ENCODE measurements at regions not wholly inside any gene's neighbourhood (a gene's known extent, or its start where the extent isn't known, plus 50 kb on each side); places are given as distances from the start of the nearest gene placed in this dataset.

- DNase-seq: no peak
Measured at GRCh38 chr11:104830508-104830907, 67.8 kb downstream of the CASP12 start.

- no peak for DNase-seq
Measured at GRCh38 chr11:104830080-104830479, 68.2 kb downstream of the CASP12 start.

DNA sequence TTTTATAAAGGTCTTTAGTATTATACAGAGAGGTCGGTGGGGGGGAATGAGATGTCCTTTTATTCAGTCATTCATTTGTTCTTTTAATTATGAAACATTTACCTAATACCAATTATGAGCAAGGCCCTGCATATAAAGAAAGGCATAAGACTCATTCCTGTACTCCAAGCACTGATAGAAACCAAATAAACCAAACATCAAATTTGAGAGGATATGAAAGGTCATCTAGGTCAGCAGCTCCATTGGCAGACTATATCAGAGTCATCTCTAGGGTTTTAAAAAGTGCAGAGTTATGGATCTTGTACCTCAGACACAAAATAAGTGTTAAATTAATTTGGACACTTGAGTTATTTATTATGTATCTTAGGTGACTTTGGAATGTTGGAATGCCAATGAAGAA lies 71.5 kb downstream of the CASP12 start:
- DNase-seq: no peak

- no peak for DNase-seq
Measured at GRCh38 chr11:104823657-104824056, 74.6 kb downstream of the CASP12 start.

- no peak for DNase-seq
Measured at GRCh38 chr11:104820431-104820830, 77.8 kb downstream of the CASP12 start.

GRCh38 chr11:104819603-104820002 lies 78.7 kb downstream of the CASP12 start:
- DNase-seq: no peak

DNA sequence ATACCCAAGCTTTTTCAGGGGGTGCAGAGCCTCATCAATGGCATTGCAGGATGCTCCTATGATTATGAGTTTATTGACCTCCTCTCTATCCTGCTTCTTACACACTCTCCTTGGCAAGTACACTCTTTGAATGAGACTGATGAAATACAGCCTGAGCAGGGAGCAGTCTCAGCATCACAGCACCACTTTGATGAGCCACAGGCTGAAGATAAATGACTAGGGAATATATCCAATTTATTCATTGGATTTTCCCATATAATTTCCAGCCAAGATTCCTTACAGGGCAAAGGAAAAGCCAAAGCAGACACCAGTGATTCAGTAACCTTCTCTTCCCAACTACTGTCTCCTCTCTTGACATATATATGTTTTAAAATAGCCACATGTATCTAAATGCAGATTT lies 79.2 kb downstream of the CASP12 start:
- DNase-seq: no peak

GRCh38 chr11:104817973-104818372 lies 80.3 kb downstream of the CASP12 start:
- no peak for DNase-seq

GRCh38 chr11:104813532-104813931 lies 84.7 kb downstream of the CASP12 start:
- no peak for DNase-seq

DNA sequence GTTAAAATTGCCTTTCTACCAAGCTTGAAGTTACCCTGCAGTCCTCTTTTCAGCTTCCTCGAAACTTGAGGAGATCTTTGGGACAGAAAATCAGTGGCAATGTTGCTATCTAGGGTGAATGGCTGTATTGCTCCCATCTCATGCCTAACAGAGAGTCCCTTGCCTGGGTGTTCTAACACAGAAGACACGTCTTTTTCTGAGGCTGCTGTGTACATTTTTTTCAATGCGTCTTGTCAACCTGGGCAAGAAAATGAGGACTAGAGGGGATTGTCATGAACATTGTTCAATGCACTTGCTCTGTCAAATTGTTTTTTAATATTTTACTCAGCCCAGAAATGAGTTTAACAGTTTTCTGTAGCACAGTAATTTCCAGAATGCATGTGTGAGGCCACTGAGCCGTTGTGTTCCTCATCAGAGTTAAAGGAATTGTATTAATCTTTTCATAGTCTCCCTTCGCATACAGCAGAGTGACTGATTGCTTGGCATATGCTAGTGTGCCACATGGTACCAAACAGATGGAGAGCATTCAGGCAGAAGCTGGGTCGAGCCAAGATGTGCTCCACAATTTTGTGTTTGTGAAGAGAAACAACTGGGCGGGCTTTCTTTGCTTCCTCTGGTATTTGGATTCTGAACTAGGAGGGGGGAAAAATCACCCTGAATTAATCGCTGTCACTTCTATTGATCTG lies 86.0 kb downstream of the CASP12 start:
- no peak for DNase-seq

DNA sequence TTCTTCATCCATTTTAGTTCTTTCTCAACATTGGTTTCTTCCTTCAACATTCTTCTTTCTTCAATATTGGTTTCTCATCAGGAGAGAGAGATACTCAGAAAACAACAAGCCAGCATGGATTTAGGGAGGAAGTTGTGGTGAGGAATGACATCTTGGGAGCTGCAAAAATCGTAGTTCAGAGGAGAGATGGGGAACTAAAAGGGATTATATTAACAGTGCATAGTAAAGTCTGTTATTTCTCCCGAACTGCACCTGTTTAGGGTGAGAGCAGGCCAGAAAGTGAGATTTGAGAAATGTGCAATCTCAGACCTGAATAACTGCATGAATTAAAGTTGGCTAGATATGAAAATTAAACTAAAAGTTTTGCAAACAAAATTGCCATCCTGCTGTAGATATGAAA lies 94.5 kb downstream of the CASP12 start:
- DNase-seq: no peak

DNA sequence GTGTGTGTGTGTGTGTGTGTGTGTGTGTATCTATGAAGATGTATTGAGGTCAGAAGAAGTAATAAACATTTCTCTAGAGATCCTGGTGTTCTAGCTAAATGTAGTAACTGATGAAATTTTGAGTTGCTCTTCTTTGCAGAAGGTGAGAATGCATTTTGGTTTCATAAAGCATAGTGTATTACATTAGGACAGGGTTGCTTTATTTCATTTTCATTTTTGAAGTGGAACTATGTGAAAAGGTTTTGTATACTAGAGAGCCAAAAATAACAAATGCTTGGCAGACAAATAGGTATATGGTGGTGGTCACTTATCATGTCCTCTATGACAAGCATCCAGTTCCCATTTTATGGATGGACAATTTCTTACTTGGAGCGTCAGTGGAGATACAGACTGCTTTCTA lies 99.0 kb downstream of the CASP12 start:
- no peak for DNase-seq

GRCh38 chr11:104798789-104799188 lies 99.5 kb downstream of the CASP12 start:
- no peak for DNase-seq

DNA sequence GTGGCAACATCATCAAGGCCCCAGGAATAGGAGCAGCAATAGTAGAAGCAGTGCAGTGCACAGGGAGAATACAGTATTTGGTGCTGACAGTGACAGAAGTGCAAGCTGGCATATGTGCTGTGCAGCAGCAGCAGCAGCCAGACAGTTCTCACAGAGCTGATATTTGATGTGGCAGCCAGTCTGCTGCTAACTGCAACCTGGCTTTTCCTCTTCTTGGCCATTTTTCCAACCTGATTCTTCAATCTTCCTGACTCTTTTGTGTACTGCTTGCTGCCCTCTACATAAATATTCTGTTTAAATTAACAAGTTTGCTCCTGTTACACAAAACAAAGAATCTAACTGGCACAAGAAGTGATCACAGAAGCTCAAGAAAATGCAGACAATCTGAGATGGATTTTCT lies 102.0 kb downstream of the CASP12 start:
- DNase-seq: no peak

DNA sequence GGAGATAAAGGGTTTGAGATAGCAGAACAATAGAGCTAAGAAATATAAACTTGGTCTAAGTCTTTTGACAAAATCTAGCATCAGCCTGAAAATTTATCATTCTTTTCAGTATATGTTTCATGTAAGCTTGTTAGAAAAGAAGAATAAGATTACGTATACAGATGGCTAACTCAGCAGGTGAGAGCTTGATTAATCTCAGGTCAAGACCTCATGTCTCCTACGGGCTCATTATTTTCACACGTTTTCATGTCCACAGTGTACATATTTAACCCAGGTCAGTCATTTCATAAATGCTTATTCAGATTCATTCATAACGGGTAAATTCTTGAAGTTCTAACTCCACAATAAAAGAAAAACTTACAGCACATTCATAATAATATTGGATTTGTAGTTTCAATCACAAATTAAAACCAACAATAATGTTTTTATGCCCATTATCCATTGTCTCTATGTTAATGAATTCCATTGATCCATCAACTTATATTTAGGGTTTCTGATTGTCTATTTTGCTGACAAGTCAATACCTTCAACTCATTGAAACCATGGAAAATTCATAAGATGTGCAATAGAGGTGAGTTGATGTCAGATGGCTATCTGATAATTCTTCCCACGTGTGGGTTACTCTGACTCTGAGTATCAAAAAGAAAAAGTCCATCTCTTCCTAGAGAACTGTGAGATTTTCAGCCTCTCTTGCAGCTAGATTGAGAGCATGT lies 102.6 kb downstream of the CASP12 start:
- no peak for DNase-seq

DNA sequence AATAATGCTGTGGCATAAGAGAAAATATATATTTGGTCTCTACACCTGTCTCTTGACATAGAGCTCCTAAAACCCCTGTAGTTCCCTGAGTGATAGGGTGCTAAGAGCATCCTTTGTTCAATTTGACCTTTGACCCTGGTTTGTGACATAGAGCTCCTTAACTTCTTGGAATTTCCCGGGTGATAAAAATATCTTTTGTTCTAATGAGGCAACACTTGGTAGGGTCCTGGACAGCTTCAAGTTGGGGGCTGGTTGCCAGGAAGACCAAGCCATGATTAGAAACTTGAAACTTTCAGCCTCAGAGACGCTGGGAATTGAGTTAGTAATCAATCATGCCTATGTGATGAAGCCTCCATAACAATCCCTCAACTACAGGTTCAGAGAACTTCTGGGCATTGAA lies 105.4 kb downstream of the CASP12 start:
- no peak for DNase-seq

- no peak for DNase-seq
Measured at GRCh38 chr11:104791896-104792295, 106.4 kb downstream of the CASP12 start.

DNA sequence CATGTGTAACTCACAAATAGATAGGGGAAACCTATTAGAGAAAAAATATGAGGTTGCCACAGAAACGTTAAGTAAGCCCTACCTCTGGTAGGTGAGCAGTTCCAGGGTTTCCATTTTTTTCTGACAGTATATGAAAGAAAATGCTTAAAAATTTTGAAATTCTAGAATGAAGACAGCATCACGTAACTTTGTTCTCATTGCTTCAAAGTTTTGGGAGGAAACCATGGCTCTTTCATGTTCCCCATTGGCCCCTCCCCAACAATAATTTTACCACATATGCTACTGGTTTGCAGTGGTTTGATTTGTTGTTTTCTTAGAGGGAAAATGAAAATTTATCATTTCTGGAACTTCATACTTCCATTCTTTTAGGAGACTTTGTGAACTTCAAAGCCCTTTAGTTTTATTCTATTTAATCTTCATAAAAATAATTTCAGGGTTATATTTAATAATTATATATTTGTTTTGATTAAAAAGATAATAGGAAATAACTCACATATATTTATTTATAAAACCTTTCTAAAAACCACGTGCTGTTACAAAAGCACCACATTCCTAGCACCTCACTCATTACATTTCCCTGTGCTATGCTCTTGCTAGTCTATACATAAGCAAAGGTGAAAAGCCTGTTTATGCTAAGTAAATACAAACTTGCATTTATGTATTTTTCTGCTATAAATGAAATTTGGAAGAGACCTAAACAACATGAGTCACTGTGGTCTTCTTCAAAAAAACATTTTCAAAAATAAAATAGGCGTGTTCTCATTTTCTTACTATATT lies 113.4 kb downstream of the CASP12 start:
- no peak for DNase-seq

- no peak for DNase-seq
Measured at GRCh38 chr11:104783241-104783640, 115.0 kb downstream of the CASP12 start.

GRCh38 chr11:104782377-104782754 lies 115.9 kb downstream of the CASP12 start:
- no peak for DNase-seq

DNA sequence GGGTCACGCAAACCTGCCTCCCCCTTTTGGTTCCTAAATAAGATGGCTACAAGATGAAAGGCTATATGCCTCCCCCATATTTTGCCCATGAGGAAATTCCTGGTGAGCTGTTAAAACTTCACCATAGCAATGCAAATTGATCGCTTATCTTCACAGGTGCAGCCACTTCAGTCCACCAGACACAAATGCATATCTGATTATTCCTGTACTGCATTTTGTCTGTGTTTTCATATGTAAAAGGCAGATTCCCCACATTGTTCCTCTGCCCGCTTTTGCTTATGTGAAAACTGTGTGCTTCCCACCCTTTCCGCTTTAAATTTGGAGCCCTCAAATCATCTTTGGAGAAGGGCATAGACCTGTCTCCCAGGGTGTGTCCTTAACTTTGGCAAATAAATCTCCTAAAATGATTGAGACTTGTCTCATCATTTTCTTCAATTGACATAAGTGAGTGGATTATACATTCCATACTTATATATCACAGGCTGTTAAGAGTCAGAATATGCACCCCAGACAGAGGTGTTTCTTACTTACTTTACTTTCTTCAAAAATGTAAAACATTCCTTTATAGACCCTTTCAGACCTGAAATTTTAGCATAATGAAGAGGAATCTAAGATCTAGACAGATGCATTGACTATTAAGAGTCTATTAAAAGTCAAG lies 116.4 kb downstream of the CASP12 start:
- DNase-seq: no peak

DNA sequence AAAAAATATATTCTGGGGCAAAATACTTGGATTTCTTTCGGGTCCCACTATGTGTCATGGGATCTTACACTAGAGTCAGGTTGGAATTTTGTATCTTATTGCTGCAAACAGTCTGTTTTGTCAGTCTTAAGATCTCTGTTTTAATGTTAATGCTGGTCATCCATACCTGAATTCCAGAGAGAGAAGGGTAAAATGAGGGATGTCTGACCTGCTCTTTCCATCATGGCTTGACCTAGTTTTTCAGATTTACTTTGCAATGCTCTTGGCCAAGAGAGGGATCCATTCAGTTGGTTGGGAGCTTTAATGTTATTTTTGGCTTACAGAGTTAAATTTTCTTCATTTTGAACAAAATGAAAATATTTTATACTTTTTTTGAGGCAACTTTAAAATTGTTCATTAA lies 117.2 kb downstream of the CASP12 start:
- DNase-seq: no peak

DNA sequence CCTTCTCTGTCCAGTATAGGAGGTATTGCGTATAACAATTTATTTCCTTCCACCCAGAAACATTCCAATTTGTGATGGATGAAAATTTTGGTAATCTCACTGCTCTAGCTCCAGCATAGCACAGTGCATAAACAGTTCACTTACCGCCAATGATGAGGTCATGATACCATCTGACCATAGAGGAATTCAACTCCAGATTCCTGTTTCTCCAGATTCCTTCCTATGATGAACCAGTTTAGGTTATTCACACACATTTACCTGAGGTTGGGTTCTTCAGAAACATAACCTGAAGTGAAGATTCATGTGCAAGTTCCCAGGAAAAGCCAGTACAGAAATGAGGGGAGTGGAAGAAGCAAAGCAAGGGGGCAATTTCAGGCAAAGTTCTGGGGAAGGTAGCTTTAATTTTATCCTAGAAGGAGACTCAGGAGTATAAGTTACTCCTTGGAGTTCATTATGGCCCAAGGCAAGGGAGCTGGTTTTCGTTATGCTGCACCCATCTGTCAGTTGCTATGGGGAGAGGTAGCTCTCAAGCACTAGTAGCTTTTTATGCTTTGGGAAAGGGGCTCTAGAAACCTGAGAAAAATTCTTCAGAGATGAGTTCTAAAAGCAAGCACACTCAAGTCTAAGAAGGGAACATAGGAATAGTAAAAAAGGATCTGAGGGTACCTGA lies 121.6 kb downstream of the CASP12 start:
- DNase-seq: no peak

Data from stimulated activated CD4-positive, alpha-beta T cell treated with anti-CD3 and anti-CD28 coated beads, Interleukin-4, amount 100 ng/mL, for 24 hours (primary cell).